ENCODE measurements at regions not wholly inside any gene's neighbourhood (a gene's known extent, or its start where the extent isn't known, plus 50 kb on each side); places are given as distances from the start of the nearest gene placed in this dataset.
"Not testable (repeated sequence)": the region's sequence is repeated elsewhere in the genome, so short reads cannot be mapped to it uniquely, and the experiment has no call there.

GRCh38 chr12:39669539-39669938, 49.9 kb upstream of the ABCD2 start:
- TF ChIP-seq CTCF, POLR2A, EP300 (IDR thresholded peaks at IDR 0.05): not testable (repeated sequence)
